IgD-negative memory B cell (primary cell): ENCODE measurements at regions not wholly inside any gene's neighbourhood (a gene's known extent, or its start where the extent isn't known, plus 50 kb on each side); places are given as distances from the start of the nearest gene placed in this dataset.

ENCODE experiments used
- H3K27ac Mint-ChIP-seq, 3 donors: one replicate each; pipeline ENCODE4 v1.8.0; 2020 to 2022; ENCODE audit warnings: mild to moderate bottlenecking in 3 of 3, mixed read lengths in 3 of 3, moderate library complexity in 1 of 3
- H3K27me3 Mint-ChIP-seq: one replicate; pipeline ENCODE4 v1.8.0; 2021; ENCODE audit warnings: mixed read lengths
- H3K36me3 Mint-ChIP-seq: one replicate; pipeline ENCODE4 v1.8.0; 2020; ENCODE audit warnings: mild to moderate bottlenecking, mixed read lengths
- H3K4me1 Mint-ChIP-seq, 3 donors: one replicate each; pipeline ENCODE4 v1.8.0; 2020 to 2022; ENCODE audit warnings: mixed read lengths in 3 of 3, mild to moderate bottlenecking in 1 of 3
- H3K4me3 Mint-ChIP-seq, 4 donors: one replicate each; pipeline ENCODE4 v1.8.0; 2020 to 2022; ENCODE audit warnings: mild to moderate bottlenecking in 4 of 4, mixed read lengths in 4 of 4, moderate library complexity in 3 of 4
- H3K9me3 Mint-ChIP-seq, 3 donors: one replicate each; pipeline ENCODE4 v1.8.0; 2020 to 2021; ENCODE audit warnings: mixed read lengths in 3 of 3, mild to moderate bottlenecking in 1 of 3

DNA sequence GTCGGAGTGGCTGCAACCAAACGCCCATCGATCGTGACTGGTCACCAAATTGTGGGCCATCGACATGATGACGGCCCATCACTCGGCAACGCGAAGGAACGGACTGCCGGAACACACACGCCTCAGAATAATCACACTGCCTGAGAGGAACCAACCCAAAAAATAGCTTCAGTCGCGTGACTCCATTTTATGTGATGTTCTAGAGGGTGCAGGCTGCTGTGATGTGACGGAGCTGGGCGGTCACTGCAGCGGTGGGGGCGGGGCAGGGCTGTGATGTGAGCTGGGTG, 174.6 kb downstream of the CTTN start:
- Mint-ChIP-seq H3K4me3 (no peak overlapping the region), H3K27me3 (peaks cover 16% of the 10 kb centered on the region), H3K9me3 (no peaks in the 10 kb centered on the region), H3K36me3 (peaks cover 1% of the 10 kb centered on the region), H3K27ac (no peak overlapping the region), H3K4me1 (no peaks in the 10 kb centered on the region)

DNA sequence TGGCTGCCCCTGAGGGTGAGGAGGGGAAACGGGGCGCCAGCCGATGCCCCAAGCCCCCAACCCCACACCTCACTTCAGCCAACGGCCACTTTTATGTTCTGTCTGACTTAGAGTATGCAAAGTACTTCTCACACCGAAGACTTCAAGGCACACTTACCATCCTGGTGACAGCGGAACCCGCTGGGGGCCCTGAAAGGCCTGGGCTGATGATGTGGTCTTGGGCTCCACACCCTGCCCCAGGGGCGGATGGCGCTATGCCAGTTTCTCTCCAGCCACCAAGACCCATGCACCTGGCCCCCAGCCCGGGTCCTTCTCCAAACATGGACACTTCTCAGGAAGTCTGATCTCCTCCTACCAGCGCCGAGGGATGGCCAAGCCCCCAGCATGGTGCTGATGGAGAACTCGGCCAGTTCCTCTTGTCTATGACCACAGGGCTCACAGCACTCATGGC, 175.4 kb downstream of the CTTN start:
- Mint-ChIP-seq H3K4me3 (no peak overlapping the region), H3K9me3 (no peaks in the 10 kb centered on the region), H3K27me3 (peaks cover 12% of the 10 kb centered on the region), H3K27ac (no peak overlapping the region), H3K4me1 (no peaks in the 10 kb centered on the region), H3K36me3 (peaks cover 1% of the 10 kb centered on the region)

DNA sequence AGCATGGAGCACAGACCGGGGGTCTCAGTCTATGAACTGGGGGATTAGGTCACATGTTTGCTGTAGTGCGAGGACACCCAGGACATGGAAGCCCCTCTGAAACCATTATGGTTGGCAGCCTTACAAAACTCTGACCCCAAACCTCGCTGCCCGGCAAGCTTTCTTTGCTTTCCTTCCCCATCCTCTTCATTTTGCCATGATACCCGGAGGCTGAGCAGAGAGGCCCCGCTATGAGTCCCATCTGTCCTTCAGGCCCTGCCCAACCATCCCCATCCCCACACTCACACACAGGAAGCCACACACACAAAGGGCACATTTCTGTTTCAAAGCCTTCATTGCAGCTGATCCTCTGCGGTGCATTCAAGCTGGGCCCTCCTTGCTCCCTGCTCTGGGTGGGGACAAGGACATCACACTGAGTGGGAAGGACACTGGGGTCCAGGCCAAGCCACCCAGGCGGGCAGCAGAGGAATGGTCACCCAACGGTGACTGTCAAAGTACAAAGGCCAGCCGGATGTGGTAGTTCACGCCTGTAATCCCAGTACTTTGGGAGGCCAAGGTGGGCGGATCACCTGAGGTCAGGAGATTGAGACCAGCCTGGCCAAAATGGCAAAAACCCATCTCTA, 176.5 kb downstream of the CTTN start:
- Mint-ChIP-seq H3K4me3 (no peak overlapping the region), H3K36me3 (no peaks in the 10 kb centered on the region), H3K9me3 (no peaks in the 10 kb centered on the region), H3K27ac (no peak overlapping the region), H3K27me3 (peaks cover 6% of the 10 kb centered on the region), H3K4me1 (no peaks in the 10 kb centered on the region)

DNA sequence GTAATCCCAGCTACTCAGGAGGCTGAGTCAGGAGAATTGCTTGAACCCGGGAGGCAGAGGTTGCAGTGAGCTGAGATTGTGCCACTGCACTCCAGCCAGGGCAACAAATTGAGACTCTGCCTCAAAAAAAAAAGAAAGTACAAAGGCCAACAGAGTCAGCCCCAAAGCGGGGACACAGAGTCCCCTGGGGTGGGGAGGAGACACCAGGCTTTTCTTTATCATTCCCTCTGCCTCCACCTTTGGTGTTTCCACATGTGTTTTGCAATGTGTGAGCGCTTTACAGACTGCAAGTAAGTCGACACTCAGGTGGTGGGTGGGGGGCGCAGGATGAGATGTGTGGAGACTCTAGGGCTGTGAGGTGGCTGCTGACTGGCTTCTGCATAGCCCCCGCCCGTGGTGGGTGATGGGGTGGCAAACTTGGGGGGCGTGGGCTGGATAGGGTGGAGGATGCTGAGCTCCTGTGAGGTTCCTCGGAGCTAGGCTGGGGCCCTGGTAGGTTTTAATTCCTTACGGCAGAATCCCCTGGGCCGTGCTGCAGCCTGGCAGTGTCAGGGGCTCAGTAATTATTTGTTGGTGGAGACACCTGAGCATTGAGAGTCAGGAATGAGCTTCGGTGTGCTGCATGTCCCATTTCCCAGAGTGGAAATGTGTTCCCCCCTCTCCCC, 177.2 kb downstream of the CTTN start:
- Mint-ChIP-seq H3K36me3 (no peaks in the 10 kb centered on the region), H3K27me3 (peaks cover 6% of the 10 kb centered on the region), H3K4me3 (no peak overlapping the region), H3K4me1 (no peaks in the 10 kb centered on the region), H3K27ac (no peak overlapping the region), H3K9me3 (no peaks in the 10 kb centered on the region)

DNA sequence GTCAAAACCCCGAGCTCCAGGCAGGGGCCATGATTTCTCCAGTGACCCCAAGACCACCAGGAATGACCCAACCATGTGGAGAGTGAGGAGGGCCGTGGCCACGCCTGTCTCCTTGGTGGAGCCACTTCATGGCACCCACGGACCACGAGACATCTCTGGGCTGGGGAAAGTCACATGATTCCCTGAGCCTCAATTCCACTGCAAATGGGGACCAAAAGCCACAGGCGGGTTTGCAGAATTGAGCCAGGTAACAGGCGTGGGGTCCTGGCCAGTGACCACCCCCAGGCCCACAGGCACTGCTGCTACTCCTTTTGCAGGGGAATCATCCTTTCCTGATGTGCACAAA, 178.9 kb downstream of the CTTN start:
- Mint-ChIP-seq H3K4me3 (no peak overlapping the region), H3K27me3 (peaks cover 6% of the 10 kb centered on the region), H3K36me3 (no peaks in the 10 kb centered on the region), H3K9me3 (no peaks in the 10 kb centered on the region), H3K27ac (no peak overlapping the region), H3K4me1 (no peaks in the 10 kb centered on the region)

DNA sequence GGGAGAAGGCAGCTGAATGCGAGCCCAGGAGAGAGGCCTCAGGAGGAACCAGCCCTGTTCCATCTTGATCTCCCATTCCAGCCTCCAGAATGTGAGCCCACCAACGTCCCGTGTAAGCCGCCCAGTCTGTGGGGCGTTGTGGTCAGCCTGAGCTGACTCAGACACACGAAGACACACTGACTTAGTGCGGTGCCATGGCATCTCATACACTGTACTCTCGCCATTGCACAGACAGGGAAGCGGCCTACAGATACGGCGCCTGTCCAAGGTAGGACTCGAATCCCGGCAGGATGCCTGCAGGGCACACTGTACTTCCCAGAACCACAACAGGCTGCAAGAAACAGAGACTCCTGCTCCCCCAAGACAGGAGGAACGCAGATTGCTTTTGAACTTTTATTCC, 179.6 kb downstream of the CTTN start:
- no peaks in the 10 kb centered on the region for H3K36me3 Mint-ChIP-seq
- no peaks in the 10 kb centered on the region for H3K4me1 Mint-ChIP-seq
- peaks cover 3% of the 10 kb centered on the region for H3K27me3 Mint-ChIP-seq
- no peaks in the 10 kb centered on the region for H3K9me3 Mint-ChIP-seq
- no peak overlapping the region for H3K4me3 Mint-ChIP-seq
- no peak overlapping the region for H3K27ac Mint-ChIP-seq

DNA sequence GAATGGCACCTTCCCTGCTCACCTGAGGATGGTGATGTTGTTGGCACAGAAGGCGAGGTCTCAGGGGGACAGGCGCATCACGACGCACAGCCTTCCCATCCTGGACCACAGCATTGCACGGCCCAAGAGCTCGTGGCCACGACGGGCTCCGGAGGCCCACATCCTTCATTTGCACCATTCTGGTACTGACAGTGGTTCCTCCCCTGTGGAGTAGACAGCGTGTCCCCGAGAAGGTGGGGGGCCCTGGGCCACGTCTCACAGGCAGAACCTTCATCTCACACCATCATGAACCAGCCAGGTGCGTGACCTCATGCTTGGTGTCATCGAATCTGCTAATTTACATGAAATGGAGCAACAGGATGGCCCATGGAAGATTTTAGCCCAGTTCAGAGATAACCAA, 180.0 kb downstream of the CTTN start:
- H3K27ac Mint-ChIP-seq: no peak overlapping the region
- no peaks in the 10 kb centered on the region for H3K36me3 Mint-ChIP-seq
- H3K4me3 Mint-ChIP-seq: no peak overlapping the region
- no peaks in the 10 kb centered on the region for H3K4me1 Mint-ChIP-seq
- no peaks in the 10 kb centered on the region for H3K9me3 Mint-ChIP-seq
- H3K27me3 Mint-ChIP-seq: peaks cover 3% of the 10 kb centered on the region

DNA sequence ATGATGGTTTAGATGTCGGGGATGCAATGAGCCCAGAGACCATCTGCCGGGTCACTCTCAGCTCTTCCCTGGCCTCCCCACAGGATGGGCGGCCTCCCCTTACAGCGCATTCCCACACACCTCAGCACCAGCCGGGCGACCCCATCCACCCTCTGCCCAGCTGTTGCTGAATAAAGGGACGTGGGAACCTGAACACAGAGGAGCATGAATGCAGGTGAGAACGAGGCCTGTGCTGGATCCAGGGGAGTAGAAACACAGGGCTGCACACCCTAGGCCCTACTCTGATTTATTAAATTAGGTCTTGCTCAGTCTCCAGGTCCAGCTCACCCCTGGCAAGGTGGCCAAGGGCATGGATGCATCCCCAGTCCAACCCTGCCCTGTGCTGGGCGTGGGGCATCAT, 180.5 kb downstream of the CTTN start:
- peak overlapping the region in 1 of 3 donors; percentile 16 for H3K27ac Mint-ChIP-seq
- H3K9me3 Mint-ChIP-seq: no peaks in the 10 kb centered on the region
- H3K27me3 Mint-ChIP-seq: peaks cover 3% of the 10 kb centered on the region
- H3K4me3 Mint-ChIP-seq: no peak overlapping the region
- H3K4me1 Mint-ChIP-seq: no peaks in the 10 kb centered on the region
- H3K36me3 Mint-ChIP-seq: no peaks in the 10 kb centered on the region

DNA sequence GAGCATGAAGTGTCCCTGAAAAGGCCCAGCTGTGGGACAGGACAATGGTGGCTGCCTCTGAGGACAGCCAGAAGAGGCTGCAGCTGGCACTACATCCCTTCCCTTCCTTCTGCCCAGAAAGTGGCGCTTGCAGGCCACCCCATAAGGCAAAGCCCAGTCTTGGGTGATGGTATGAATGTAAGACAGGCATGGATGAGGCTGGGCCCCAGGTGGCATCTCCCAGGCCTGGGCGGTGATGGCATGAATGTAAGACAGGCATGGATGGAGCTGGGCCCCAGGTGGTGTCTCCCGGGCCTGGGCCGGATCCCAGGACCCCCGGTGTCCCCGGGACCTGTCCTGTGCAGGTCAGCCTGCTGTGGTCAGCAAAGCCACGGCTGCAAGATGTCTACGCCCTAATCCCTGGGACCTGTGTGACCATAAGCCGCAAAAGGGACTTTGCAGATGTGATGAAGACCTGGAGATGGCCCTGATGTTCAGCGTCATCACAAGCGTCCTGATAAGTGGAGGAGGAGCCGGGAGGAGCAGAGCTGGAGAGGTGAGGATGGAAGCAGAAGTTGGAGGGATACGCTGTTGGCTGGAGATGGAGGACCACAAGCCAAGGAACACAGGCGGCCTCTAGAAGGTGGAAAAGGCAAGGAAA, 181.1 kb downstream of the CTTN start:
- Mint-ChIP-seq H3K36me3 (no peaks in the 10 kb centered on the region), H3K27ac (no peak overlapping the region), H3K4me3 (peak overlapping the region in 1 of 4 donors; percentile 65), H3K4me1 (no peaks in the 10 kb centered on the region), H3K27me3 (no peaks in the 10 kb centered on the region), H3K9me3 (no peaks in the 10 kb centered on the region)

DNA sequence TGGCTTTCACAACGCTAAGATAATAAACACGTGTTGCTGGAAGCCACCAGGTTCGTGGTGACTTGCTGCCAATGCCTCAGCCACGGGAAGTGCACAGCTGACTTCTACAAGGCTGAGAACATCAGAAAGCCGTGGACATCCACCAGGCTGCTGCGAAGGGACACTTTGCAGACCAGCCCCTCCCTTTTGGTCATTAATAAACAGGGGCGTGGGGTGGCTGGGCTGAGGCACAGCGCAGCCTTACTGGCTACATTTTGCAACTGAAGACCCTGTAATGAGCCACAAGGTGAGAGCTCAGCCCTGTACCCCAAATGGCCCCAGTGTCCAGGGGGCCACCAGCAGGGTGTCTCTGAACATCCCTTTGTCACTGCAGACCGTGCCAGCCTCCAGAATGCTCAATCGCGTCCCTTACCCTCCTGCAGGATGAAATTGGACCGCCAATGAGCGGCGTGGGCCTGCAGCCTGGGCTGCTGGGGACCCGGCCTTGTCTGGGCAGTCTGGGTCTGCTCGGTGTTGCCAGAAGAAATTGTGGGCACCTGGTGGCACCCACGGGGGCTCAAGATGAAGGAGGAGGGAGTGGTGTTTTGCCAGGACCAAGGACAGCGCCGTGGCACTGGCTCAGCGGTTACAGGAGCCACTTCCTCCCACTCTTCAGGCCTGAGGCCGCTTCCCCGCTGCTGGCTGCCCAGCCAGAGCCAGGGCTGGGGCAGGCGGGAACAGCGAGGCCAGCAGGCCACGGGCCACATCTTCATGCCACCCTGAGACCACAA, 181.9 kb downstream of the CTTN start:
- Mint-ChIP-seq H3K27ac (no peak overlapping the region), H3K4me3 (no peak overlapping the region), H3K4me1 (no peaks in the 10 kb centered on the region), H3K36me3 (no peaks in the 10 kb centered on the region), H3K27me3 (no peaks in the 10 kb centered on the region), H3K9me3 (no peaks in the 10 kb centered on the region)

DNA sequence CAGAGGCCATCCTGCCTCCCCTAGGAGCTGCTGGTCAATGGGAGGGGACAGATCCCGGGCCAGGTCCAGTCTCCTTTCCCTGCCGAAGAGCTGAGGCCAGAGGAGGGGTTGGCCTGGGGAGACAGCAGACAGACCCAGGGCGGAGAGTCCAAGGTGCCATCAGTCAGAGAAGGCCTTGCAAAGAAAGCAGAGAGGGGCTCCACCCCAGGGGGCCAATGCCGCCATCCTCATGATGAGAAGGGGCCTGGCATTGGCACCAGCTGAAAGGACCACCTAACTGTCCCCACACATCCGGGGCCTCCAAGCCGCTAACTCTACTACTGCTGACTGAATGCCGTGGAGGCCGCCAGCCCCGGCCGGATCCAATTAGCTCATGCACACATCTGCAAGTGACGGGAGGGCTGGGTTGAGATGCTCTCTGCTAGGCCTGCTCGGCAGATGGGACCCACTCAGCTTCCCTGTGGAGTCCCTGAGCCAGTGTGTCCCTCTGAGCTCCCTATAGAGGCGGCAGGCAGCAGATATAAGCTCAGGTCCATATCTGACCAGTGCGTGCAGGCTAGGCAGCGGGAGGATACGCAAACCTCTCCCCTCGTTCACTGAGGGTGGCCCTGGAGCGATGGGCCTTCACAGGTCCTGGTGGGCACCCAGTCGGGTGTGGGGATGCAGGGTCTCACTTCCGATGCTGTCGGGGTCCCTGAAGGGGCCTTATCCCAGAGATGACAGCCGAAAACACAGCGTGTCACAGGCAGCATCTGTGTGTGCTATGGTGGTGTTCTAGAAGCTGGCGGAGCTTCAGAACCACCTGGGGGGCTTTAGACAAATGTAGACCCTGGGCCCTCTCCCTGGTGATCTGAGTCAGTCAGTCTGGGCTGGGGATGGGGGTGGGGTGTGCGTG, 183.9 kb downstream of the CTTN start:
- Mint-ChIP-seq H3K27me3 (no peaks in the 10 kb centered on the region), H3K4me1 (no peaks in the 10 kb centered on the region), H3K4me3 (no peak overlapping the region), H3K9me3 (no peaks in the 10 kb centered on the region), H3K27ac (no peak overlapping the region), H3K36me3 (no peaks in the 10 kb centered on the region)

DNA sequence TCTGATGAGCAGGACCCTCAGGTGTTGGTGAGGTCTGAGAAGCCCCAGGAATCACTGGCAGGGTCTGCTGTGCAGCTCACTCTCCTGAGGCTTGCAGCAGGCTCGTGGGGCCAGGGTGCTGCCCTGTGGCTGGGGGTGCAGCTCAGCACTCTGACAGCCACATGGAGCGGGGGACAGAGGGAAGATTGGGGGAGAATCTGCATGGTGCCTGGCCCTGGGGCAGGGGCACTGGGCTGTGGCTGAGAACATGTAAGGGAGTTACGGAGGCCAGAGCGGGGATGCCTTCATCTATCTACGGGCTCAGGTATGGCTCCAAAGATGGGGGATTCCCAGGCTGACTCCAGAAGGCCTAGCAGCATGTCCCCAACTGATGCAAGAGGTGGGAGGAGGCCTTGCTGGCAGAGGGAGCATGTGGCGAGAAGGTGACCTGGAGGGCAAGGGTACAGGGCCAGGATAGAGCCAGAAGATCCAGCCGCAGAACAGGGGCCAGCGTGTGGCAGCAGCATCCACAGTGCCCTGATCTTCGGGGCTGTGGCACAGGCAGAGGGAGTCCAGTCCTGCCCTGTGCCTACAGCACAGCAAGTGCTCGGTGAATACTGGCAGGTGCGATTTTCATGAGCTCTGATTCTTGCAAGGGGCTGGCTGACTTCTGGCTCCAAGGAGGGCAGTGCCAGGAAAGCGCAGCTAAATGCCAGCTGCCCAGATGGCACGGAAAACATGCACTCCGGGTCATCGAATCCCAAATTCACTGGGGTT, 184.7 kb downstream of the CTTN start:
- peak overlapping the region in 1 of 4 donors; percentile 54 for H3K4me3 Mint-ChIP-seq
- H3K4me1 Mint-ChIP-seq: no peaks in the 10 kb centered on the region
- no peak overlapping the region for H3K27ac Mint-ChIP-seq
- no peaks in the 10 kb centered on the region for H3K36me3 Mint-ChIP-seq
- H3K9me3 Mint-ChIP-seq: no peaks in the 10 kb centered on the region
- no peaks in the 10 kb centered on the region for H3K27me3 Mint-ChIP-seq

DNA sequence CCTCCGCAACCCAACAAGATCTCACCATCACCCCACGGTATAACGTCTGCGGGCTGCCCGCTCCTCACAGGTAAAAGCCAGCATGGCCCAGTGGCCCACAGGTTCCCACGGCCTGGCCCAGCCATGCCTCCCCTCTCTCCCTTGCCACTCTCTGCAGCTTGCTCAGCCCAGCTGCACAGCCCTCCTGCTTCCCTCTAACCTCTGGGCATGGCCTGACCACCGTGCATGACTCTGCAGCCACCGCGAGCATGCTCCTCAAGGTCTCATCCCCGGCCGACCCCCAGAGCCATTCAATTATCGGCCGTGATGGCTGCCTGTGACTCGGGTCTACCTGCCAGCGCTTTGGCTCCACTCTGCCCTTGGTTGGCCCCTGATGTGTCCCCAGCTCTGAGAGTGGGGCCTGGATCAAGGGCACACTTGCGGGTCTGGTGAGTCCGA, 185.5 kb downstream of the CTTN start:
- Mint-ChIP-seq H3K4me3 (peak overlapping the region in 1 of 4 donors; percentile 54), H3K4me1 (no peaks in the 10 kb centered on the region), H3K36me3 (no peaks in the 10 kb centered on the region), H3K9me3 (peaks cover 0 to 1% (median 0%) of the 10 kb centered on the region in 3 donors), H3K27me3 (no peaks in the 10 kb centered on the region), H3K27ac (no peak overlapping the region)

DNA sequence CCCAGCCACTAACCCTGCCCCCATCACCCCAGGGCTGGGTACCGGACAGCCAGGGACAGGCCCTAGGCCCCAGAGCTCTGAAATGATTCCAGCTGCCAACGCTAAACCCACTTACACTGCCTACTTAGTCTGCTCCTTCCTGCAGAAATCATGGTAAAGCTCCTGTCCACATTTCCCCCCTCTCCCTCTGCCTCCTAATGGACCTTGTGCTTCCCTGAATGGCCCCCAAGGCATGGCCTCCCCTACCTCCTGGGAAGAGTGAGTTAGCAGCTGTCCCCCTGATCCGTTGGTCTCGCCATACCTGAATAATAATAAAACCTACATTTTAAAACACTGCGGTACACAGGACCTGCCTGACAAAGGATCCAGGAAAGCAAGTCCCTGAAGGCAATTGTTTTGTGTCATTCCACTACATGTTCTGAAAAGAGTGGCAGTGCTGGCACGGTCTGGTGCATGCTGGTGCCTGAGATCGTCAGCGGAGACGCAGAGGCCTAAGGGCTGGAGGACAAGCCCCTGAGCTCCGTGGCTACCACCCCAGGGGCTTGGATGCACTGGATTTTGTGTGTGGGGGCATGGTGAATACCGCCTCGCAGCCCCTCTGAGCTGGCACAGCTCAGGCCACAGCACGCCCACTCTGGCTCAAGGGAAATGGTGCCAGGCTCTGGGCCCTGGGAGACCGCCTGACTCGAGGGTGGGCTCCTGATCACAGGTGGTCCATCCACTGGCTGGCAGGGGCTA, 186.3 kb downstream of the CTTN start:
- H3K36me3 Mint-ChIP-seq: no peaks in the 10 kb centered on the region
- peaks cover 0 to 1% (median 0%) of the 10 kb centered on the region in 3 donors for H3K9me3 Mint-ChIP-seq
- no peak overlapping the region for H3K4me3 Mint-ChIP-seq
- H3K27me3 Mint-ChIP-seq: no peaks in the 10 kb centered on the region
- H3K4me1 Mint-ChIP-seq: no peaks in the 10 kb centered on the region
- no peak overlapping the region for H3K27ac Mint-ChIP-seq
